ENCODE measurements at regions not wholly inside any gene's neighbourhood (a gene's known extent, or its start where the extent isn't known, plus 50 kb on each side); places are given as distances from the start of the nearest gene placed in this dataset.
"Not testable (repeated sequence)": the region's sequence is repeated elsewhere in the genome, so short reads cannot be mapped to it uniquely, and the experiment has no call there.

DNA sequence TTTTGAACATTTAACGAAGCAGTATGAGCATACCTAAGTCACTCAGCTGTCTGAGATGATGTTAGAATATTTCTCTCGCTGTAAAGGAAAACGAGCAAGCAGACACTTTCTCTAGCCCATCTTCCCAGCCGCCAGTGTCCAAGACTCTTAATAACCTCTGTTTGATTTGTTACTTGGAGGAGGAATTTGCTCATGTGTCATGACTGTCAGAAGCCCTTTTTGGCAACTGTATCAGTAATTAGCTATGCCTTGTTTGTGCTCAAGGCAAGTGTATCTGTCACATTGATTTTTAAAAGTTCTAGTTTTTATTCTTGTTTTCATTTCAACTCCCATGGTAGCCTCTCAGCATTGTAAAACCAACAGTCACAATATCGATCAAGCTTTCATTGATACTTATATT lies 828.4 kb upstream of the SLC10A2 start:
- DNase-seq = no peak
- no peak overlapping the region for H3K4me3 Mint-ChIP-seq
- no peaks in the 10 kb centered on the region for H3K4me1 Mint-ChIP-seq
- no peaks in the 10 kb centered on the region for H3K27me3 Mint-ChIP-seq (ENCODE audit: low read depth in 3 of 3)
- no peaks in the 10 kb centered on the region for H3K36me3 Mint-ChIP-seq
- H3K9me3 Mint-ChIP-seq = peaks cover 4 to 25% (median 11%) of the 10 kb centered on the region in 6 donors
- H3K27ac Mint-ChIP-seq = no peak overlapping the region

DNA sequence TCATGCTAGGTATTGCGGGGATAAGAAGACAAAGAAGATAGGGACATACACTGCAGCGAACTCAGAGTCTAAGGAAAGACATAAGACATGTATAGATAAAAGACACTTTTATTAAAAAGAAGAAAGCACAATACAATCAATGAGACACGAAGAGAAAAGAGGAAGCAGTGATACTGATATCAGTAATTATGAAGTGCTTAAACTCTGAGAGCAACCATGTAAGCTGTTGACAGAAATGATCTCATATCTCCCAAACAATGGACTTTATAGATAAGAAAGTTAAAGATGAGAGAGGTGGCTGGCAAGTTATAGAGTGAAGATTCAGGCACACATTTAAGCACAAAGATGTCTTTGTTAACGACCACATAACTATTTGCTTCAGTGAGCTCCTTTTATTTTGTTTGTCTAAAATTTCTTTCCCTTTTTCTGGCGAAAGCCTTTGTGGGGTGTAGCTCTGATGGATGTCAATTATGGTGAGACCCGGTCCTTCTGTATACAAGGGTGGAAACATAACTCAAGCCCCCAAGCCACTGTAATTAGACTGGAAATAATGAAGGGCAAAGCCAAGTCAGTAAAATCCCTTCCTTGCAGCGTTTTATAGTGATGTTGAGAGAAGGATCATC lies 818.0 kb upstream of the SLC10A2 start:
- DNase-seq = no peak
- no peaks in the 10 kb centered on the region for H3K4me1 Mint-ChIP-seq
- H3K27ac Mint-ChIP-seq = no peak overlapping the region
- H3K4me3 Mint-ChIP-seq = no peak overlapping the region
- no peaks in the 10 kb centered on the region for H3K27me3 Mint-ChIP-seq (ENCODE audit: low read depth in 3 of 3)
- peaks cover 5 to 18% (median 8%) of the 10 kb centered on the region in 6 donors for H3K9me3 Mint-ChIP-seq
- H3K36me3 Mint-ChIP-seq = no peaks in the 10 kb centered on the region

DNA sequence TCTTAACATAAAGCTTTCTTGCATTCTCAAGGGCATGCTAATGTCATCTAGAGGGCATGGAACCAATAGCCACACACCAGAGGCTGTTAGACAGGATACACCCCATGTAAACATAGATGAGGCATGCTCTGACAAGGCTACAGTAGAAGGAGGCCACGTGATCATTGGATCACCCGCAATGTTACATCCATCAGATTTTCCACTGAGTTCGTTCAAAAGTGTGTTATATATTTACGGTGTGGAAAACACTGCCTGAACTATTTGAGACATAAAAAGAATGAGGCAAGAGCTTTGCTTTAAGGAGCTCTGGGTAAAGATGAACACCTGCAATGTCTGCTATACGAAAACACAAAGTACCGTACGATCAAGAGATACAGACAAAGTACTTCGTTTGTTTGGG lies 817.5 kb upstream of the SLC10A2 start:
- Mint-ChIP-seq H3K27me3 (ENCODE audit: low read depth in 3 of 3) (no peaks in the 10 kb centered on the region), H3K4me1 (no peaks in the 10 kb centered on the region), H3K9me3 (peaks cover 5 to 20% (median 8%) of the 10 kb centered on the region in 6 donors), H3K27ac (no peak overlapping the region), H3K4me3 (no peak overlapping the region), H3K36me3 (no peaks in the 10 kb centered on the region)
- DNase-seq = no peak

DNA sequence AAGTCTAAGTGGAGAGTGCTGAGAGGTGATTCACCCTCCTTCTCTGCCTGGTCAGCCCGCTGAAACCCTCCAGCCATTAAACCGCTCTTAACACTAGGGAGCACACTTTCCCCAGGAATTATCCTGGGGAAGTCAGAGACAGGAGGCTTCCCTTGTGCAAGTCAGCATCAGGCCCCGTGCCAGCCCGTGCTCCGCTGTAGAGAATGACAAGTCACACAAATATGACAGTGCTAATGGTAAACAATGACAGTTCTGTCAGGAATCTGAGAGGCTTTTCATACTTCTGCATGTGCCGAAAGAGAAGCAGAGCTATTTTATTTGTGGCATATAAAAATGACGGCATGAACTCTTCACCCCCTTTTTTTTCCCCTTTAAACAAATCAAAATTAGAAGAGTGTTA lies 816.9 kb upstream of the SLC10A2 start:
- H3K27ac Mint-ChIP-seq = no peak overlapping the region
- H3K4me3 Mint-ChIP-seq = no peak overlapping the region
- DNase-seq = no peak
- no peaks in the 10 kb centered on the region for H3K4me1 Mint-ChIP-seq
- H3K27me3 Mint-ChIP-seq (ENCODE audit: low read depth in 3 of 3) = no peaks in the 10 kb centered on the region
- H3K36me3 Mint-ChIP-seq = no peaks in the 10 kb centered on the region
- H3K9me3 Mint-ChIP-seq = peaks cover 5 to 23% (median 8%) of the 10 kb centered on the region in 6 donors

DNA sequence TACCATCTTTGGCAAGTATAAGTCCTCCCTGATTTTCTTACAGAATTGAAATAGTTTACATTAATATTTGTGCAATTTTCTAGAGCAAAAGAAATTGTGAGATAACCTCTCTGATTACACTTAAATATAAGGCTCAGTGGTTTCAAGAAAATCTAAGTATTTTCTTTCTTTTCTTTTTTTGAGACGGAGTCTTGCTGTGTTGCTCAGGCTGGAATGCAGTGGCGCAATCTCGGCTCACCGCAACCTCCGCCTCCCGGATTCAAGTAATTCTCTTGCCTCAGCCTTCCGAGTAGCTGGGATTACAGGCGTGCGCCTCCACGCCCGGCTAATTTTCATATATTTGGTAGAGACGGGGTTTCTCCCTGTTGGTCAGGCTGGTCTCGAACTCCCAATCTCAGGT lies 813.9 kb upstream of the SLC10A2 start:
- not testable (repeated sequence) for H3K27ac Mint-ChIP-seq; H3K4me3 Mint-ChIP-seq; DNase-seq; H3K27me3 Mint-ChIP-seq (ENCODE audit: low read depth in 3 of 3); H3K36me3 Mint-ChIP-seq; H3K4me1 Mint-ChIP-seq
- peaks cover 1 to 22% (median 7%) of the 10 kb centered on the region in 6 donors for H3K9me3 Mint-ChIP-seq

DNA sequence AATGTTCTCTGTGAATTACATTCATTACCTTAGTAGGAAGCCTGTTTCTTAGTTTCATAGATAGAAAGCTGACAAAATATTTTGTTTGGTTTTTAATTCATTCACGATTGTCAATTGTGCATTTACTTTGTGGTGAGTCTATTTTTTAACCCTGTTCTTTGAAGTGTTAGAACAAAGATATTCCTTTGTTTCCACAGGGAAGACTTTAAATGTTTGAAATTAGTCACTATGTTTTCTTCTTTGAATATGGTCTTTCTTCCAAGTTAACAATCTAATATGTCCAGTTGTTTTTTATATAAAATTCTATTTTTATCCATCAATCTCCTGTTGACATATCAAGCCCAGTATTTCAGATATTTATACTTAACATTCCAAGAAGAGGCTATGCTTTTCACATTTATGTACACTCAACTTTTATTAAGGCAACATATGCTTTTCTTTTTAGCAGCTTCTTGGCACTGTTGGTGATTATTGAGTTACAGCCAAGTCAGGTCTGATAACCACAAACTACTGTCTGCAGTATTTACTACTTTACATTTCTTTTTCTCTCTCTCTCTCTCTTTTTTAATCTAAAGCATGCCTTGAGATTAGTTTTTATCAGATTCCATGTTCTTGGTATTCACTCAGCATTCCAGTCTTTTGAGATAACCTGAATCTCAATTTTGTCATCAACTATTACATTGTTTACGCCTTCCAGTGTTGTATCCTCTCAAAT lies 812.8 kb upstream of the SLC10A2 start:
- Mint-ChIP-seq H3K27me3 (ENCODE audit: low read depth in 3 of 3) (no peaks in the 10 kb centered on the region), H3K27ac (no peak overlapping the region), H3K4me1 (no peaks in the 10 kb centered on the region)

DNA sequence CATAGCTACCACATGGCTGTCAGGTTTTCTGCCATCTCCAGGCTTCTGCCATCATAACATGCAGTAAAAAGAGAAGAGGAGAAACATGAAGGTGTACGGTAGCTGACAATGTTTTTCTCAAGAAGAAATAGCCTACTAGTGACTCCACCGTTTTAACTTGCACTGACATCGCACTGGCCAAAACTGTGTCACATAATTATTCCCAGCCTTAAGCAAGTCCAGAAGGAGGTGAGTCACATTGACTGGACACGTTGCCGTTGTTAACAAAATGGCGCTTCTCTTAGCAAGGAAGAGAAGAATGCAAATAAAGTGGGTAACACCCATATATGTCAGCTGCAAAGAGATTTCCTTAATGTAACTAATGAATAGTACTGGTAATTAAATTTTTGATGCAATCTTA lies 810.4 kb upstream of the SLC10A2 start:
- Mint-ChIP-seq H3K36me3 (no peaks in the 10 kb centered on the region), H3K4me3 (no peak overlapping the region), H3K4me1 (no peaks in the 10 kb centered on the region), H3K27me3 (ENCODE audit: low read depth in 3 of 3) (no peaks in the 10 kb centered on the region), H3K9me3 (peaks cover 5 to 34% (median 16%) of the 10 kb centered on the region in 6 donors), H3K27ac (no peak overlapping the region)
- DNase-seq = no peak

More for the DNA sequence above, 812.8 kb upstream of the SLC10A2 start:
- no peak for DNase-seq
- no peaks in the 10 kb centered on the region for H3K36me3 Mint-ChIP-seq
- H3K9me3 Mint-ChIP-seq = peaks cover 0 to 23% (median 12%) of the 10 kb centered on the region in 6 donors
- no peak overlapping the region for H3K4me3 Mint-ChIP-seq

DNA sequence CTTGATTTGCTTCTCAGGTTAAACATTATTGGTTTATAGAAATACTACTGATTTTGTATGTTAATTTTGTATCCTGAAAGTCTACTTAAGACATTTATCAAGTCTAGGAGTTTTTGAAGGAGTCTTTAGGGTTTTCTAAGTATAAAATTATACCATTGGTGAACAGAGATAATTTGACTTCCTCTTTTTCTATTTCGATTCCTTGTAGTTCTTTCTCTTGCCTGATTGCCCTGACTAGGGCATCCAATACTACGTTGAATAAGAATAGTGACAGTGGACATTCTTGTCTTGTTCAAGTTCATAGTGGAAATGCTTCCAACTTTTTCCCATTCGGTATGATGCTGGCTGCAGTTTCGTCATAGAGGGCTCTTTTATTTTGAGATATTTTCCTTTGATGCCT lies 807.5 kb upstream of the SLC10A2 start:
- no peaks in the 10 kb centered on the region for H3K4me1 Mint-ChIP-seq
- H3K27me3 Mint-ChIP-seq (ENCODE audit: low read depth in 3 of 3) = peaks cover 0 to 4% (median 0%) of the 10 kb centered on the region in 3 donors
- H3K9me3 Mint-ChIP-seq = peaks cover 5 to 37% (median 19%) of the 10 kb centered on the region in 6 donors
- DNase-seq = no peak
- H3K27ac Mint-ChIP-seq = no peak overlapping the region
- H3K36me3 Mint-ChIP-seq = no peaks in the 10 kb centered on the region
- no peak overlapping the region for H3K4me3 Mint-ChIP-seq

DNA sequence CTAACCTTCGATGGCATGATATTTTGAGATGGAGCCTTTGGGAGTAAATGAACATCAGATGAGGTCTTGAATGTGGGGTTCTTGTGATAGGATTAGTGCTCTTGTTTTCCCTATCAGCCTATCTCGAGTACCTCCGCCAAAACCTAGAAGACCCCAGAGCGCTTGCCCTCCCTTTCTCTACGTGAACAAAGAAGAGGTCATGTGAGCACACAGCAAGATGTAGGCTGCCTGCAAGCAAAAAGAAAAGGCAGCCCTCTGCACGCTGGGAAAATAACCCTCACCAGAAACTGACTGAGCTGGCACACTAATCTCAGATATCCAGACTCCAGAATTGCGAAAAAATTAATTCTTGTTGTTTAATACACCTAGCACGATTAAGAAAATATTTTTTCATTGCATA lies 799.8 kb upstream of the SLC10A2 start:
- DNase-seq = no peak
- H3K27ac Mint-ChIP-seq = no peak overlapping the region
- no peaks in the 10 kb centered on the region for H3K36me3 Mint-ChIP-seq
- H3K4me3 Mint-ChIP-seq = no peak overlapping the region
- peaks cover 0 to 6% (median 0%) of the 10 kb centered on the region in 3 donors for H3K27me3 Mint-ChIP-seq (ENCODE audit: low read depth in 3 of 3)
- no peaks in the 10 kb centered on the region for H3K4me1 Mint-ChIP-seq
- peaks cover 4 to 31% (median 13%) of the 10 kb centered on the region in 6 donors for H3K9me3 Mint-ChIP-seq

DNA sequence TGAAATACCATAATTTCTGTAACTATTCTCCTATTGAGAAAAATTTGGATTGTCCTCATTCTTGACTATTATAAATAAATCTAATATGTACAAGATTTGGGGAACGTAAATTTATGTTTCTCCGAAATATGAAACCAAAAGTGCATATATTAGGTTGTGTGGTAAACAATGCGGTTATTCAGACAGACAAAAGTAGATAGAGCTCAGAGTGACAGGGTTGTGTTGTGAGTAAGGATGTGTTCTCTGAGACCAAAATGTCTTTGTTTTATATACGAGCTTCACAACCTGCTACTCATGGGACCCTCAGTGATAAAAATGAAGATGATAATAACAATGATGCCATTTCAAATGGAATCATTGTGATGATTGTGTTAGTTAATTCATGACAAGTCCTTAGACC lies 796.3 kb upstream of the SLC10A2 start:
- no peak overlapping the region for H3K27ac Mint-ChIP-seq
- peaks cover 0 to 1% (median 0%) of the 10 kb centered on the region in 3 donors for H3K27me3 Mint-ChIP-seq (ENCODE audit: low read depth in 3 of 3)
- no peak overlapping the region for H3K4me3 Mint-ChIP-seq
- no peaks in the 10 kb centered on the region for H3K36me3 Mint-ChIP-seq
- no peak for DNase-seq
- peaks cover 4 to 17% (median 11%) of the 10 kb centered on the region in 6 donors for H3K9me3 Mint-ChIP-seq
- peaks cover 0 to 6% of the 10 kb centered on the region in 2 donors for H3K4me1 Mint-ChIP-seq

DNA sequence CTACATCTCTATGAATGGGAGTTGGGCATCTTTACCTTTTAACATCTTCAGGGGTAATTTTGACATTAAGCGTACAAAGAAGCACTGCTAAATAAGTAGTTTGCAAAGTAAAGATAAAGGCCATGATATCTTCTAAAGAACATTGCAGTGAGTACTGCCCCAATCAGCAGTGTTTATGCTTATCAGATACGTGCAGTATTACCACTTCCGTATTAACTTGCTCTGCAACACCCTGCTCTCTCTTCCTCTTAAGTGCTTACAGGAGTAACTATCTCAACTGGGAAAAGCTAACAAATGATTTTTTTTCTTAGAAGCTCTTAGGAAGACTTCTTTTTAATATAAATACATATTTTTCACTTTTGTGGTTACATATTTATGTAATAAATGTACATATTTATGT lies 793.7 kb upstream of the SLC10A2 start:
- Mint-ChIP-seq H3K9me3 (peaks cover 4 to 18% (median 6%) of the 10 kb centered on the region in 6 donors), H3K36me3 (no peaks in the 10 kb centered on the region), H3K27ac (no peak overlapping the region), H3K4me1 (peaks cover 0 to 6% of the 10 kb centered on the region in 2 donors), H3K27me3 (ENCODE audit: low read depth in 3 of 3) (peaks cover 0 to 1% (median 0%) of the 10 kb centered on the region in 3 donors), H3K4me3 (no peak overlapping the region)
- no peak for DNase-seq

DNA sequence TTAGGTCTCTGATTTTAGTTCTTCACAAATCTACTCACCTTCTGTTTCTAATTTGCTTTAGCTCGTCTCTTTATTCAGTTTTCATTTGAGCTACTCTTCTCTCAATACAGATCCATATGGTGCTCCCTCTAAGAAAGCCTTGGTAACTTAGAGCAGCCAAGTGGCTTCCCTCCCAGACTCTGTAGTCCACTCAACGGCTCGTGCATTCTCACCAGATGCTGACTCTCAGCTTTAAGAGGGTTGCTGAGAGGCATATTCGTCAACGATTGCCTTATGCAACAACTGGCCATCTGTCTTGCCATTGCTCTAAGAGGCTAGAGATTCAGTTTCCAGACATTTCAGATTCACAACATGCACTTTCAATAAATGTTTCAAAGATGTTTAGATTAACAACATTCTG lies 785.8 kb upstream of the SLC10A2 start:
- Mint-ChIP-seq H3K4me3 (no peak overlapping the region), H3K4me1 (no peaks in the 10 kb centered on the region), H3K36me3 (peaks cover 0 to 4% (median 3%) of the 10 kb centered on the region in 3 donors), H3K9me3 (peaks cover 4 to 38% (median 13%) of the 10 kb centered on the region in 6 donors), H3K27ac (no peak overlapping the region), H3K27me3 (ENCODE audit: low read depth in 3 of 3) (peaks cover 0 to 2% (median 0%) of the 10 kb centered on the region in 3 donors)
- DNase-seq = no peak

DNA sequence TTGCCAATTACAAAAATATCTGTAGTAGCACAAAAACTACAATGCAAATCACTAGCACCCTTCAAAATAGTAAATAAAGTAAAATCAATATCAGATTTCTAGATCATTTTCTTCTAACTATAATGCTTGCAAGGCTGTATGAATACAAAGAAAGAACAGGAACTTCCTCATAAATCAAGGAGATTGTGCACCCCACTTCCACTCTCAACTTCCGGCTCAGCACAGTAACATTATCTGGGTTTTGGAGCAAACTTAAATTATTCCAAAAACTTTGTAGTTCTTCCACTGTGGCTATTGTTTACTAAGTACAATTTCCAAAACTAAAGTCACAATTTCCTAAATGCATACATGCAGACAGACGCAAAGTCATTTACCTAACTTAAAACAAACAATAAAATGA lies 778.3 kb upstream of the SLC10A2 start:
- H3K36me3 Mint-ChIP-seq = peaks cover 0 to 3% (median 0%) of the 10 kb centered on the region in 3 donors
- H3K4me1 Mint-ChIP-seq = no peaks in the 10 kb centered on the region
- DNase-seq = no peak
- no peak overlapping the region for H3K4me3 Mint-ChIP-seq
- no peaks in the 10 kb centered on the region for H3K27me3 Mint-ChIP-seq (ENCODE audit: low read depth in 3 of 3)
- H3K27ac Mint-ChIP-seq = no peak overlapping the region
- H3K9me3 Mint-ChIP-seq = peaks cover 3 to 22% (median 13%) of the 10 kb centered on the region in 6 donors

DNA sequence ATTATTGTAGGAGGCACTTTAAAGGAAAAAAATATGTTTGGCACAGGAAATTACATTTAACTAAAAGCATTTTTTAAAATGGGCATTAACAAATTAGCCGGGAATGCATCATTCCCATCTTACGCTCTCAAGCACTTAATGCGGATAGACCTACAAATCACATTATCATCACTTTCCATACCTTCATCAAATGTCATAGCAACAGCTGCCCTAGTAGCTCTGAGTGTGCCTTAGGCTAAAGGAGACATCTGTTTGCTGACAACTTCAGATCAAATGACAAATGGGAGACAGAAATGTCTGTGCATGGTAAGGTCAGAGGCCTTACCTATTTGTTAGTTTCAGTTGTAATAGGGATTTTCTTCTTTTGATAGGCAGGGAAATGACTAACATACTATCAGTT lies 773.2 kb upstream of the SLC10A2 start:
- Mint-ChIP-seq H3K4me1 (no peaks in the 10 kb centered on the region), H3K27me3 (ENCODE audit: low read depth in 3 of 3) (no peaks in the 10 kb centered on the region), H3K36me3 (no peaks in the 10 kb centered on the region), H3K4me3 (no peak overlapping the region), H3K27ac (peak overlapping the region in 1 of 6 donors; percentile 2), H3K9me3 (peaks cover 2 to 20% (median 7%) of the 10 kb centered on the region in 6 donors)
- DNase-seq = no peak
